Prostate gland (tissue), 2 donors: ENCODE measurements at regions not wholly inside any gene's neighbourhood (a gene's known extent, or its start where the extent isn't known, plus 50 kb on each side); places are given as distances from the start of the nearest gene placed in this dataset.

Source experiments
- DNase-seq: peaks from one replicate; pipeline ENCODE4 v3.0.0-alpha.2; 2019; ENCODE audit warnings: low spot score
- H3K27ac ChIP-seq, 2 donors: fragments of 200-600 bp; sonication (generic); 2 replicates each; pipeline ENCODE4 v1.5.1; 2017 to 2019
- H3K27me3 ChIP-seq: fragments of 200-600 bp; sonication (generic); replicated peaks from 2 replicates; pipeline ENCODE4 v1.5.1; 2019; ENCODE audit not compliant: insufficient read depth
- H3K36me3 ChIP-seq, 2 donors: fragments of 200-600 bp; sonication (generic); 1 replicate in 1 of 2; 2 replicates in 1 of 2; pipeline versions ENCODE4 v1.5.1 to v1.8.1; 2017 to 2019
- H3K4me1 ChIP-seq: fragments of 200-600 bp; sonication (generic); replicated peaks from 2 replicates; pipeline ENCODE4 v1.5.1; 2019
- H3K4me3 ChIP-seq, 2 donors: fragments of 200-600 bp; sonication (generic); 2 replicates each; pipeline ENCODE4 v1.5.1; 2017 to 2019
- H3K9me3 ChIP-seq: fragments of 200-600 bp; sonication (generic); 2 replicates; pipeline ENCODE4 v1.5.1; 2017
- POLR2A ChIP-seq: fragments of 450-650 bp; IDR thresholded peaks from one replicate; pipeline ENCODE4 v1.6.1; 2016; ENCODE audit warnings: antibody characterized with exemption, mild to moderate bottlenecking
- POLR2AphosphoS5 ChIP-seq: sonication (generic); formaldehyde crosslinking; IDR thresholded peaks from one replicate; pipeline ENCODE4 v1.6.1; 2017; ENCODE audit warnings: antibody characterized with exemption
- WGBS: methylation state at CpG from one replicate; pipeline ENCODE4 v1.1.5; 2018; 5-methylcytosine and 5-hydroxymethylcytosine counted together
- intact Hi-C: fragments of 100-400 bp; cut with DNase I; formaldehyde crosslinking; loops from one replicate; pipeline ENCODE4 v1.14.2; 2022
- TF ChIP-seq, protein P1 (sequence below), 4 experiments: fragments of 200-600 bp in 2 of 4; fragments of 450-650 bp in 2 of 4; sonication (generic) in 2 of 4; IDR thresholded peaks; 1 replicate in 3 of 4; 2 replicates in 1 of 4; pipeline ENCODE4 v1.5.1; 2016 to 2019; ENCODE audit warnings: antibody characterized with exemption in 4 of 4, mild to moderate bottlenecking in 2 of 4, moderate library complexity in 2 of 4

DNA sequence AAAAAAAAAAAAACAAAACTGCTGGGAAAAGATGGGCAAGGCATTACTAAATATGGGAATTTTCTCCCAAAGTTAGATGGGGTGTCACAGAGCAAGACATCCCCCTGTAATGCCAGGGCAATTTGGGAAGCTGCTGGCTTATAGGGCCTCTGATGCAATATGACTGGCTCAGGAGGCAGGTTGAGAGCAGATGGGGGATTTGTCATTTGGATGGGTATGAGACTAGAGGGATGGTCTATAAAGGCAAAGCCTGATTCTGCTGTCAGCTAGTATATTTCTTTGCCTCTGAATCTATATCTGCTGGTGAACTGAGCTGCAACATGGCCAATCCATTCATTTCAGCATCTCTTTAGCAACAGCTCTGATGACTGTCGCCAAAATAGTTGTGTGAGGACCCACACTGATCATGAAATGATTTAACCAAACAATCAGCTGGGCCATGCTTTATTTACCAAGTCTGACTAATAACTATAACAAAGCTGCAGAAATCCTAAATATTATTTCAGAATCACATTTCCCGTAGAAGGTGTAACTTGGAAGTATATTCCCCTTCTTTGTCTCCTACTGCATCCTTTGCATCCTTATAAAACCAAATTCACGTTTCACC lies 455.1 kb upstream of the ZNF608 start:
- DNase-seq: no peak
- 98% methylated on average over 3 of the region's 3 CpGs for WGBS
- H3K36me3 ChIP-seq: no peaks in the 10 kb centered on the region
- no peaks in the 10 kb centered on the region for H3K9me3 ChIP-seq
- no peak for TF ChIP-seq POLR2AphosphoS5
- TF ChIP-seq, protein P1, sequence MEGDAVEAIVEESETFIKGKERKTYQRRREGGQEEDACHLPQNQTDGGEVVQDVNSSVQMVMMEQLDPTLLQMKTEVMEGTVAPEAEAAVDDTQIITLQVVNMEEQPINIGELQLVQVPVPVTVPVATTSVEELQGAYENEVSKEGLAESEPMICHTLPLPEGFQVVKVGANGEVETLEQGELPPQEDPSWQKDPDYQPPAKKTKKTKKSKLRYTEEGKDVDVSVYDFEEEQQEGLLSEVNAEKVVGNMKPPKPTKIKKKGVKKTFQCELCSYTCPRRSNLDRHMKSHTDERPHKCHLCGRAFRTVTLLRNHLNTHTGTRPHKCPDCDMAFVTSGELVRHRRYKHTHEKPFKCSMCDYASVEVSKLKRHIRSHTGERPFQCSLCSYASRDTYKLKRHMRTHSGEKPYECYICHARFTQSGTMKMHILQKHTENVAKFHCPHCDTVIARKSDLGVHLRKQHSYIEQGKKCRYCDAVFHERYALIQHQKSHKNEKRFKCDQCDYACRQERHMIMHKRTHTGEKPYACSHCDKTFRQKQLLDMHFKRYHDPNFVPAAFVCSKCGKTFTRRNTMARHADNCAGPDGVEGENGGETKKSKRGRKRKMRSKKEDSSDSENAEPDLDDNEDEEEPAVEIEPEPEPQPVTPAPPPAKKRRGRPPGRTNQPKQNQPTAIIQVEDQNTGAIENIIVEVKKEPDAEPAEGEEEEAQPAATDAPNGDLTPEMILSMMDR (IDR thresholded peaks at IDR 0.05): no peak
- no peak for TF ChIP-seq POLR2A
- H3K4me1 ChIP-seq: no peaks in the 10 kb centered on the region
- H3K4me3 ChIP-seq: no peak overlapping the region
- intact Hi-C loops: no loop called here
- no peak overlapping the region for H3K27ac ChIP-seq
- no peaks in the 10 kb centered on the region for H3K27me3 ChIP-seq

DNA sequence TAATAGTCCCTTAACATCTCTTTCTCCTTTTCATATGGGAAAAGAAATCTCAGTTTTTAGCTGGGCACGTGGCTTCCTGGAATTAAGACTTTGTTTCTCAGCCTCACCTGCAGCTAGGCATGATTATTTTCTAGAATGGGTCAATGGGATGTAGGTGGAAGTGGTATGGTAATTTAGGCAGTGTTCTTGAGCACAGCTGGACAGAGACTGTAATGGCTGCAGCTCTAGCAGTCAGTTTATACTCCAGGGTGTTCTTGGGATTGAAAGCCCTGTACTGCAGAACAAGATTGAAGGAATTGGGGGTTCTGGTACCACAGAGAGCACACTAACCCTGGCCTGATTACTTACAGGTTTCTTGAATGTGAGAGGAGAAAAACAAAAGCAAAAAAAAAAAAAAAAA lies 455.9 kb upstream of the ZNF608 start:
- intact Hi-C loops: no loop called here
- Histone ChIP-seq H3K4me1 (no peaks in the 10 kb centered on the region), H3K9me3 (no peaks in the 10 kb centered on the region), H3K27ac (no peak overlapping the region), H3K4me3 (no peak overlapping the region), H3K36me3 (no peaks in the 10 kb centered on the region), H3K27me3 (no peaks in the 10 kb centered on the region)
- 93% methylated on average over 1 of the region's 1 CpG for WGBS
- TF ChIP-seq, protein P1 (IDR thresholded peaks at IDR 0.05): no peak
- TF ChIP-seq POLR2A (no peak), POLR2AphosphoS5 (no peak)
- no peak for DNase-seq

DNA sequence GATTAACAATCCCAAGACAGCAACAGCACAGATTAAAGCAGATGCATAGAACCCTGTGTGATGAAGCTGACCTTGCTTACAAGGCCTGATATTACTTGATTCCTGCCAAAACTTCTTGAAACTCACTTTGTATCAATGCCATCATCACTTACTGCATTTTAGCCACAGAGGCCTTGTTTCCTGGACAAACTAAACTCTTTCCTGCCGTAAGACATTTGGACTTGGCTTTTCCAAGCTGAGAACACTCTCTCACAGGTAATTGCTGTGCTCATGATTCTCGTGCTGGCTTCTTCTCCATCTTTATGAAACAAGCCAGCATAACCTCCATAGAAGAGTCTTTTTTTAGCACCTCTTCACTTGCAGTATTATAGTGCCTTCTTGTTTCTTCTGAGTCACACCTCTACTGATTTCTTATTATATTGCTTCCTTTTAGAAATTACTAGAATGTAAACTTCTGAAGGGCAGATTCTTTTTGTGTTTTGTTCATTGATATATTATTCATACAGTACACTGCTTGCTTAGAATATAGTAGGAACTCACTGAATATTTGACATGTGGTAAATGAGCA lies 456.5 kb upstream of the ZNF608 start:
- TF ChIP-seq POLR2A: no peak
- TF ChIP-seq, protein P1 (IDR thresholded peaks at IDR 0.05): no peak
- no peak overlapping the region for H3K27ac ChIP-seq
- H3K9me3 ChIP-seq: no peaks in the 10 kb centered on the region
- H3K36me3 ChIP-seq: no peaks in the 10 kb centered on the region
- intact Hi-C loops: no loop called here
- no peak for DNase-seq
- H3K4me1 ChIP-seq: no peaks in the 10 kb centered on the region
- WGBS: 82% methylated on average over 2 of the region's 2 CpGs
- H3K4me3 ChIP-seq: no peak overlapping the region
- no peaks in the 10 kb centered on the region for H3K27me3 ChIP-seq

DNA sequence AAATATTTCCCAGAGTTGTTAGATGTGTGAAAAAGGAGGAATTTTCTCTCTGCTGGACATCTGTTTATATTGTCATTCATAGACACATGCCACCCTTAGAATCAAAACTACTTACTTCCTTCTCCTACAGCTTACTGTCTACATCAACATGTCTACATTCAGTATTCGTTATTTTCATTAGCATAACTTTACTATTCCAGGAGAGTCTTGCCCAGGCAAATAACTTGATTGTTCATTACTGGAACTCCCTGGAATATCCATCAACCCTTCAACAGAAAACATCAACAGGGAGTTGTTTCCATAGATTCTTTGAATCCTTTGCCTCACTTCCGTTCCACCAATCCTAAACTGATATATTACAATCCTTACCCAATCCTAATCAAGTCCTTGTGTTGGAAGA lies 457.5 kb upstream of the ZNF608 start:
- no peak for DNase-seq
- 100% methylated on average over 2 of the region's 2 CpGs for WGBS

More for the DNA sequence above, 457.5 kb upstream of the ZNF608 start:
- Histone ChIP-seq H3K27me3 (no peaks in the 10 kb centered on the region), H3K4me3 (no peak overlapping the region), H3K36me3 (no peaks in the 10 kb centered on the region), H3K4me1 (no peaks in the 10 kb centered on the region), H3K9me3 (no peaks in the 10 kb centered on the region), H3K27ac (no peak overlapping the region)
- intact Hi-C loops: no loop called here
- TF ChIP-seq POLR2A: no peak
- TF ChIP-seq, protein P1 (IDR thresholded peaks at IDR 0.05): no peak
